ENCODE measurements at regions not wholly inside any gene's neighbourhood (a gene's known extent, or its start where the extent isn't known, plus 50 kb on each side); places are given as distances from the start of the nearest gene placed in this dataset.

GRCh38 chr18:8980496-8980895 is 122.0 kb upstream of the NDUFV2 start:
- ATAC-seq, result no peak
- H3K4me1 Mint-ChIP-seq (ENCODE audit: low read depth), result no peaks in the 10 kb centered on the region
- POLR2A ChIA-PET, result no interaction called here

GRCh38 chr18:8980918-8981317 is 121.6 kb upstream of the NDUFV2 start:
- H3K4me1 Mint-ChIP-seq (ENCODE audit: low read depth), result no peaks in the 10 kb centered on the region
- ATAC-seq (no peak), DNase-seq (no peak)
- H3K4me3 Mint-ChIP-seq, result no peak overlapping the region
- CTCF ChIA-PET, result interaction anchor here (1.3 to 3.6 kb wide), 3 partner anchors 220 to 326 kb away, joined by 3 to 28 read pairs (median 18); no protein-coding TSS in a partner anchor
- H3K9me3 Mint-ChIP-seq (ENCODE audit: insufficient read depth), result no peaks in the 10 kb centered on the region
- no peak overlapping the region for H3K27ac Mint-ChIP-seq
- H3K27me3 Mint-ChIP-seq (ENCODE audit: low read depth), result peaks cover 5% of the 10 kb centered on the region
- no peaks in the 10 kb centered on the region for H3K36me3 Mint-ChIP-seq (ENCODE audit: low read depth)
- POLR2A ChIA-PET, result no interaction called here

More at GRCh38 chr18:8980496-8980895, 122.0 kb upstream of the NDUFV2 start:
- Mint-ChIP-seq H3K27me3 (ENCODE audit: low read depth) (peaks cover 5% of the 10 kb centered on the region), H3K27ac (no peak overlapping the region), H3K4me3 (no peak overlapping the region), H3K36me3 (ENCODE audit: low read depth) (no peaks in the 10 kb centered on the region), H3K9me3 (ENCODE audit: insufficient read depth) (no peaks in the 10 kb centered on the region)
- CTCF ChIA-PET, result no interaction called here
- no peak for DNase-seq

GRCh38 chr18:8982416-8983183 is 119.9 kb upstream of the NDUFV2 start:
- Mint-ChIP-seq H3K9me3 (ENCODE audit: insufficient read depth) (no peaks in the 10 kb centered on the region), H3K27me3 (ENCODE audit: low read depth) (peaks cover 8% of the 10 kb centered on the region), H3K36me3 (ENCODE audit: low read depth) (no peaks in the 10 kb centered on the region), H3K4me1 (ENCODE audit: low read depth) (no peaks in the 10 kb centered on the region), H3K4me3 (no peak overlapping the region), H3K27ac (no peak overlapping the region)
- DNase-seq (peak; percentile 49), ATAC-seq (peak; percentile 51)
- ChIA-PET CTCF (interaction anchor here (1.0 to 3.6 kb wide), 8 partner anchors 9 to 328 kb away, joined by 3 to 28 read pairs (median 4); no protein-coding TSS in a partner anchor), POLR2A (interaction anchor here (0.5 kb wide), 1 partner anchor 11 kb away, joined by 3 read pairs; no protein-coding TSS in a partner anchor)

GRCh38 chr18:8983195-8983594 is 119.3 kb upstream of the NDUFV2 start:
- ChIA-PET POLR2A (no interaction called here), CTCF (interaction anchor here (0.6 to 3.6 kb wide), 8 partner anchors 9 to 329 kb away, joined by 3 to 28 read pairs (median 4); no protein-coding TSS in a partner anchor)
- DNase-seq (no peak), ATAC-seq (no peak)
- H3K4me1 Mint-ChIP-seq (ENCODE audit: low read depth), result no peaks in the 10 kb centered on the region
- peaks cover 8% of the 10 kb centered on the region for H3K27me3 Mint-ChIP-seq (ENCODE audit: low read depth)
- H3K4me3 Mint-ChIP-seq, result no peak overlapping the region
- no peaks in the 10 kb centered on the region for H3K36me3 Mint-ChIP-seq (ENCODE audit: low read depth)
- H3K9me3 Mint-ChIP-seq (ENCODE audit: insufficient read depth), result no peaks in the 10 kb centered on the region
- no peak overlapping the region for H3K27ac Mint-ChIP-seq

- Mint-ChIP-seq H3K36me3 (ENCODE audit: low read depth) (no peaks in the 10 kb centered on the region), H3K27ac (no peak overlapping the region), H3K4me1 (ENCODE audit: low read depth) (no peaks in the 10 kb centered on the region), H3K9me3 (ENCODE audit: insufficient read depth) (no peaks in the 10 kb centered on the region), H3K4me3 (no peak overlapping the region), H3K27me3 (ENCODE audit: low read depth) (peaks cover 9% of the 10 kb centered on the region)
- no peak for ATAC-seq
- CTCF ChIA-PET, result interaction anchor here (0.6 to 3.6 kb wide), 5 partner anchors 280 to 728 kb away, joined by 3 to 28 read pairs (median 4); no protein-coding TSS in a partner anchor
- POLR2A ChIA-PET, result no interaction called here
- no peak for DNase-seq
Measured at GRCh38 chr18:8984131-8984721, 118.3 kb upstream of the NDUFV2 start.

GRCh38 chr18:8987241-8987640 is 115.3 kb upstream of the NDUFV2 start:
- Mint-ChIP-seq H3K36me3 (ENCODE audit: low read depth) (no peaks in the 10 kb centered on the region), H3K9me3 (ENCODE audit: insufficient read depth) (no peaks in the 10 kb centered on the region), H3K4me1 (ENCODE audit: low read depth) (no peaks in the 10 kb centered on the region), H3K27ac (no peak overlapping the region), H3K27me3 (ENCODE audit: low read depth) (peaks cover 9% of the 10 kb centered on the region), H3K4me3 (no peak overlapping the region)
- ATAC-seq (no peak), DNase-seq (no peak)
- CTCF ChIA-PET, result interaction anchor here (0.8 to 4.4 kb wide), 23 partner anchors 9 to 1024 kb away, joined by 3 to 44 read pairs (median 4); no protein-coding TSS in a partner anchor
- POLR2A ChIA-PET, result no interaction called here

GRCh38 chr18:8988260-8988871 is 114.1 kb upstream of the NDUFV2 start:
- H3K27me3 Mint-ChIP-seq (ENCODE audit: low read depth), result peaks cover 11% of the 10 kb centered on the region
- no peaks in the 10 kb centered on the region for H3K4me1 Mint-ChIP-seq (ENCODE audit: low read depth)
- no peak overlapping the region for H3K27ac Mint-ChIP-seq
- peak; percentile 71 for DNase-seq
- POLR2A ChIA-PET, result interaction anchor here (0.6 kb wide), 1 partner anchor 480 kb away, joined by 4 read pairs; no protein-coding TSS in a partner anchor
- peak; percentile 92 for ATAC-seq
- no peak overlapping the region for H3K4me3 Mint-ChIP-seq
- CTCF ChIA-PET, result interaction anchor here (0.6 to 4.4 kb wide), 28 partner anchors 8 to 1023 kb away, joined by 3 to 44 read pairs (median 4); no protein-coding TSS in a partner anchor
- H3K36me3 Mint-ChIP-seq (ENCODE audit: low read depth), result no peaks in the 10 kb centered on the region
- H3K9me3 Mint-ChIP-seq (ENCODE audit: insufficient read depth), result no peaks in the 10 kb centered on the region

GRCh38 chr18:8989017-8989416 is 113.5 kb upstream of the NDUFV2 start:
- H3K4me1 Mint-ChIP-seq (ENCODE audit: low read depth), result no peaks in the 10 kb centered on the region
- H3K4me3 Mint-ChIP-seq, result no peak overlapping the region
- no peak overlapping the region for H3K27ac Mint-ChIP-seq
- CTCF ChIA-PET, result interaction anchor here (0.6 to 4.4 kb wide), 4 partner anchors 10 to 334 kb away, joined by 3 to 44 read pairs (median 8); no protein-coding TSS in a partner anchor
- no peaks in the 10 kb centered on the region for H3K9me3 Mint-ChIP-seq (ENCODE audit: insufficient read depth)
- peaks cover 12% of the 10 kb centered on the region for H3K27me3 Mint-ChIP-seq (ENCODE audit: low read depth)
- DNase-seq, result no peak
- H3K36me3 Mint-ChIP-seq (ENCODE audit: low read depth), result no peaks in the 10 kb centered on the region
- POLR2A ChIA-PET, result no interaction called here
- no peak for ATAC-seq

GRCh38 chr18:8989855-8990254 is 112.6 kb upstream of the NDUFV2 start:
- Mint-ChIP-seq H3K27me3 (ENCODE audit: low read depth) (peaks cover 12% of the 10 kb centered on the region), H3K4me3 (no peak overlapping the region), H3K4me1 (ENCODE audit: low read depth) (no peaks in the 10 kb centered on the region), H3K9me3 (ENCODE audit: insufficient read depth) (no peaks in the 10 kb centered on the region), H3K27ac (no peak overlapping the region), H3K36me3 (ENCODE audit: low read depth) (no peaks in the 10 kb centered on the region)
- ChIA-PET POLR2A (no interaction called here), CTCF (no interaction called here)
- ATAC-seq (no peak), DNase-seq (no peak)

- Mint-ChIP-seq H3K36me3 (ENCODE audit: low read depth) (no peaks in the 10 kb centered on the region), H3K27me3 (ENCODE audit: low read depth) (peaks cover 12% of the 10 kb centered on the region), H3K4me1 (ENCODE audit: low read depth) (no peaks in the 10 kb centered on the region), H3K4me3 (no peak overlapping the region), H3K27ac (no peak overlapping the region), H3K9me3 (ENCODE audit: insufficient read depth) (no peaks in the 10 kb centered on the region)
- no peak for ATAC-seq
- ChIA-PET POLR2A (no interaction called here), CTCF (no interaction called here)
- DNase-seq, result no peak
Measured at GRCh38 chr18:8990276-8991031, 112.0 kb upstream of the NDUFV2 start.

GRCh38 chr18:8991155-8991554 is 111.3 kb upstream of the NDUFV2 start:
- ATAC-seq (no peak), DNase-seq (no peak)
- ChIA-PET POLR2A (no interaction called here), CTCF (no interaction called here)
- H3K36me3 Mint-ChIP-seq (ENCODE audit: low read depth), result no peaks in the 10 kb centered on the region
- H3K9me3 Mint-ChIP-seq (ENCODE audit: insufficient read depth), result no peaks in the 10 kb centered on the region
- peaks cover 12% of the 10 kb centered on the region for H3K27me3 Mint-ChIP-seq (ENCODE audit: low read depth)
- H3K27ac Mint-ChIP-seq, result no peak overlapping the region
- no peak overlapping the region for H3K4me3 Mint-ChIP-seq
- no peaks in the 10 kb centered on the region for H3K4me1 Mint-ChIP-seq (ENCODE audit: low read depth)
